Memory B cell (primary cell): ENCODE measurements at regions not wholly inside any gene's neighbourhood (a gene's known extent, or its start where the extent isn't known, plus 50 kb on each side); places are given as distances from the start of the nearest gene placed in this dataset.

Experiments used
- ATAC-seq: fragments of 150-1000 bp; cut with Tn5 transposase; 2 replicates; pipeline ENCODE4 v1.10.0; 2021; ENCODE audit warnings: low read depth, mild to moderate bottlenecking, moderate library complexity
- DNase-seq, 2 donors: peaks; one replicate each; pipeline ENCODE4 v3.0.0; 2022; ENCODE audit warnings: low spot score in 2 of 2
- H3K27ac Mint-ChIP-seq: one replicate; pipeline ENCODE4 v1.8.0; 2022; ENCODE audit warnings: mild to moderate bottlenecking, moderate library complexity, mixed read lengths
- H3K27me3 Mint-ChIP-seq: one replicate; pipeline ENCODE4 v1.8.0; 2022; ENCODE audit warnings: mixed read lengths
- H3K36me3 Mint-ChIP-seq: one replicate; pipeline ENCODE4 v1.8.0; 2022; ENCODE audit warnings: mild to moderate bottlenecking, mixed read lengths
- H3K4me1 Mint-ChIP-seq: one replicate; pipeline ENCODE4 v1.8.0; 2022; ENCODE audit warnings: mixed read lengths
- H3K4me3 Mint-ChIP-seq: one replicate; pipeline ENCODE4 v1.8.0; 2022; ENCODE audit warnings: mild to moderate bottlenecking, moderate library complexity, mixed read lengths
- H3K9me3 Mint-ChIP-seq: one replicate; pipeline ENCODE4 v1.8.0; 2022; ENCODE audit warnings: mixed read lengths

- H3K4me3 Mint-ChIP-seq = no peak overlapping the region
- DNase-seq (no peak), ATAC-seq (no peak)
- no peak overlapping the region for H3K27ac Mint-ChIP-seq
- H3K9me3 Mint-ChIP-seq = no peaks in the 10 kb centered on the region
- peaks cover 6% of the 10 kb centered on the region for H3K36me3 Mint-ChIP-seq
- no peaks in the 10 kb centered on the region for H3K27me3 Mint-ChIP-seq
- H3K4me1 Mint-ChIP-seq = peaks cover 7% of the 10 kb centered on the region
Observed at GRCh38 chr9:4921449-4921848, 63.6 kb upstream of the JAK2 start.

GRCh38 chr9:4922101-4922500 is 63.0 kb upstream of the JAK2 start:
- Mint-ChIP-seq H3K27ac (no peak overlapping the region), H3K4me1 (peaks cover 11% of the 10 kb centered on the region), H3K9me3 (no peaks in the 10 kb centered on the region), H3K27me3 (no peaks in the 10 kb centered on the region), H3K36me3 (peaks cover 6% of the 10 kb centered on the region), H3K4me3 (no peak overlapping the region)
- no peak for DNase-seq
- no peak for ATAC-seq

- peaks cover 12% of the 10 kb centered on the region for H3K4me1 Mint-ChIP-seq
- H3K4me3 Mint-ChIP-seq = no peak overlapping the region
- H3K36me3 Mint-ChIP-seq = peaks cover 6% of the 10 kb centered on the region
- no peak for ATAC-seq
- DNase-seq = no peak
- no peak overlapping the region for H3K27ac Mint-ChIP-seq
- no peaks in the 10 kb centered on the region for H3K27me3 Mint-ChIP-seq
- H3K9me3 Mint-ChIP-seq = no peaks in the 10 kb centered on the region
Observed at GRCh38 chr9:4922730-4923129, 62.3 kb upstream of the JAK2 start.

- H3K27ac Mint-ChIP-seq = no peak overlapping the region
- ATAC-seq (no peak), DNase-seq (no peak)
- no peaks in the 10 kb centered on the region for H3K27me3 Mint-ChIP-seq
- no peaks in the 10 kb centered on the region for H3K9me3 Mint-ChIP-seq
- H3K36me3 Mint-ChIP-seq = peaks cover 5% of the 10 kb centered on the region
- peaks cover 12% of the 10 kb centered on the region for H3K4me1 Mint-ChIP-seq
- H3K4me3 Mint-ChIP-seq = no peak overlapping the region
Observed at GRCh38 chr9:4923141-4923540, 61.9 kb upstream of the JAK2 start.

- peaks cover 5% of the 10 kb centered on the region for H3K36me3 Mint-ChIP-seq
- H3K27me3 Mint-ChIP-seq = no peaks in the 10 kb centered on the region
- no peak overlapping the region for H3K27ac Mint-ChIP-seq
- no peaks in the 10 kb centered on the region for H3K9me3 Mint-ChIP-seq
- no peak overlapping the region for H3K4me3 Mint-ChIP-seq
- peaks cover 12% of the 10 kb centered on the region for H3K4me1 Mint-ChIP-seq
- DNase-seq = peak in 1 of 2 donors; percentile 20
- peak; percentile 70 for ATAC-seq
Observed at GRCh38 chr9:4923580-4924544, 61.2 kb upstream of the JAK2 start.

- Mint-ChIP-seq H3K27me3 (no peaks in the 10 kb centered on the region), H3K4me1 (peaks cover 20% of the 10 kb centered on the region), H3K36me3 (no peaks in the 10 kb centered on the region), H3K27ac (no peak overlapping the region), H3K9me3 (no peaks in the 10 kb centered on the region), H3K4me3 (no peak overlapping the region)
- DNase-seq (no peak), ATAC-seq (no peak)
Observed at GRCh38 chr9:4926239-4926638, 58.8 kb upstream of the JAK2 start.

- Mint-ChIP-seq H3K4me3 (no peak overlapping the region), H3K9me3 (no peaks in the 10 kb centered on the region), H3K27me3 (no peaks in the 10 kb centered on the region), H3K36me3 (no peaks in the 10 kb centered on the region), H3K4me1 (peaks cover 20% of the 10 kb centered on the region), H3K27ac (no peak overlapping the region)
- DNase-seq = no peak
- ATAC-seq = no peak
Observed at GRCh38 chr9:4927043-4927471, 58.0 kb upstream of the JAK2 start.

- Mint-ChIP-seq H3K4me1 (peaks cover 20% of the 10 kb centered on the region), H3K9me3 (no peaks in the 10 kb centered on the region), H3K27me3 (no peaks in the 10 kb centered on the region), H3K4me3 (no peak overlapping the region), H3K27ac (no peak overlapping the region), H3K36me3 (no peaks in the 10 kb centered on the region)
- no peak for ATAC-seq
- no peak for DNase-seq
Observed at GRCh38 chr9:4927701-4928100, 57.4 kb upstream of the JAK2 start.

GRCh38 chr9:4929917-4930316 is 55.2 kb upstream of the JAK2 start:
- H3K4me1 Mint-ChIP-seq = peaks cover 15% of the 10 kb centered on the region
- no peak overlapping the region for H3K4me3 Mint-ChIP-seq
- H3K27ac Mint-ChIP-seq = peak overlapping the region; percentile 10
- DNase-seq (no peak), ATAC-seq (no peak)
- no peaks in the 10 kb centered on the region for H3K36me3 Mint-ChIP-seq
- no peaks in the 10 kb centered on the region for H3K9me3 Mint-ChIP-seq
- H3K27me3 Mint-ChIP-seq = no peaks in the 10 kb centered on the region

GRCh38 chr9:4932681-4933080 is 52.4 kb upstream of the JAK2 start:
- Mint-ChIP-seq H3K4me3 (no peak overlapping the region), H3K27me3 (no peaks in the 10 kb centered on the region), H3K27ac (no peak overlapping the region), H3K36me3 (no peaks in the 10 kb centered on the region), H3K4me1 (peaks cover 28% of the 10 kb centered on the region), H3K9me3 (no peaks in the 10 kb centered on the region)
- no peak for ATAC-seq
- no peak for DNase-seq

GRCh38 chr9:4933177-4933576 is 51.9 kb upstream of the JAK2 start:
- Mint-ChIP-seq H3K9me3 (no peaks in the 10 kb centered on the region), H3K4me3 (no peak overlapping the region), H3K4me1 (peaks cover 30% of the 10 kb centered on the region), H3K27me3 (no peaks in the 10 kb centered on the region), H3K36me3 (no peaks in the 10 kb centered on the region), H3K27ac (no peak overlapping the region)
- ATAC-seq (no peak), DNase-seq (no peak)

GRCh38 chr9:4933861-4934260 is 51.2 kb upstream of the JAK2 start:
- no peak overlapping the region for H3K4me3 Mint-ChIP-seq

GRCh38 chr9:4935001-4935672 is 49.9 kb upstream of the JAK2 start:
- H3K36me3 Mint-ChIP-seq = no peaks in the 10 kb centered on the region
- no peak overlapping the region for H3K4me3 Mint-ChIP-seq
- H3K27ac Mint-ChIP-seq = peak overlapping the region; percentile 70
- H3K4me1 Mint-ChIP-seq = peaks cover 38% of the 10 kb centered on the region
- no peaks in the 10 kb centered on the region for H3K9me3 Mint-ChIP-seq
- ATAC-seq = no peak
- H3K27me3 Mint-ChIP-seq = no peaks in the 10 kb centered on the region
- DNase-seq = no peak

More at GRCh38 chr9:4933861-4934260, 51.2 kb upstream of the JAK2 start:
- DNase-seq (no peak), ATAC-seq (no peak)
- no peaks in the 10 kb centered on the region for H3K27me3 Mint-ChIP-seq
- no peaks in the 10 kb centered on the region for H3K9me3 Mint-ChIP-seq
- peaks cover 37% of the 10 kb centered on the region for H3K4me1 Mint-ChIP-seq
- H3K27ac Mint-ChIP-seq = no peak overlapping the region
- no peaks in the 10 kb centered on the region for H3K36me3 Mint-ChIP-seq
